Neural cell (in vitro differentiated cells): ENCODE measurements at regions not wholly inside any gene's neighbourhood (a gene's known extent, or its start where the extent isn't known, plus 50 kb on each side); places are given as distances from the start of the nearest gene placed in this dataset.

Experiments
- H2AFZ ChIP-seq: fragments of 200-600, 300-800 bp; sonication (generic), shearing (Covaris generic); 2 replicates; pipeline ENCODE4 v1.6.0; 2014; ENCODE audit warnings: low read depth, mild to moderate bottlenecking, antibody characterized with exemption, low read length, moderate library complexity
- H3F3A ChIP-seq: fragments of 200-600 bp; shearing (Covaris generic); 2 replicates; pipeline ENCODE4 v1.6.1; 2016; ENCODE audit warnings: mild to moderate bottlenecking, moderate library complexity, mixed read lengths, antibody characterized with exemption, low read length; ENCODE audit not compliant: insufficient read depth, poor library complexity, severe bottlenecking
- H3K27ac ChIP-seq: fragments of 200-600, 300-800 bp; sonication (generic), shearing (Covaris generic); 2 replicates; pipeline ENCODE4 v1.5.1; 2014; ENCODE audit warnings: mild to moderate bottlenecking, low read length, moderate library complexity
- H3K27me3 ChIP-seq: fragments of 300-800, 200-600 bp; sonication (generic), shearing (Covaris generic); 2 replicates; pipeline ENCODE4 v1.6.0; 2014; ENCODE audit warnings: mild to moderate bottlenecking, low read depth, low read length, moderate library complexity; ENCODE audit not compliant: insufficient read depth
- H3K36me3 ChIP-seq: fragments of 300-800, 200-600 bp; sonication (generic), shearing (Covaris generic); 2 replicates; pipeline ENCODE4 v1.5.1; 2014; ENCODE audit warnings: mild to moderate bottlenecking, antibody characterized with exemption, low read length, moderate library complexity; ENCODE audit not compliant: insufficient read depth
- H3K4me2 ChIP-seq: fragments of 300-800, 200-600 bp; sonication (generic), shearing (Covaris generic); 2 replicates; pipeline ENCODE4 v1.6.0; 2014; ENCODE audit warnings: mild to moderate bottlenecking, low read length
- H3K4me3 ChIP-seq: fragments of 300-800, 200-600 bp; sonication (generic), shearing (Covaris generic); 2 replicates; pipeline ENCODE4 v1.5.1; 2014; ENCODE audit warnings: mild to moderate bottlenecking, low read length, moderate library complexity
- H3K79me2 ChIP-seq: fragments of 200-600 bp; shearing (Covaris generic); replicated peaks from 2 replicates; pipeline ENCODE4 v1.6.0; 2014; ENCODE audit warnings: mild to moderate bottlenecking, low read length, moderate library complexity; ENCODE audit not compliant: insufficient read depth
- H3K9ac ChIP-seq: fragments of 300-800, 200-600 bp; sonication (generic), shearing (Covaris generic); 2 replicates; pipeline ENCODE4 v1.6.1; 2016; ENCODE audit warnings: mild to moderate bottlenecking, low read length, mixed read lengths
- H3K9me2 ChIP-seq: fragments of 200-600 bp; shearing (Covaris generic); 2 replicates; pipeline ENCODE4 v1.6.1; 2016; ENCODE audit warnings: mild to moderate bottlenecking, low read length, mixed read lengths; ENCODE audit not compliant: insufficient read depth
- H3K9me3 ChIP-seq: fragments of 200-600, 300-800 bp; sonication (generic), shearing (Covaris generic); 2 replicates; pipeline ENCODE4 v1.6.1; 2016; ENCODE audit warnings: mild to moderate bottlenecking, mixed run types, low read length, moderate library complexity, mixed read lengths
- H4K20me1 ChIP-seq: fragments of 200-600 bp; shearing (Covaris generic); 2 replicates; pipeline ENCODE4 v1.6.1; 2016; ENCODE audit warnings: mild to moderate bottlenecking, mixed run types; ENCODE audit not compliant: insufficient read depth
- EP300 ChIP-seq: fragments of 450-650 bp; conservative IDR thresholded peaks from 2 replicates; pipeline ENCODE4 v1.6.1; 2014; ENCODE audit warnings: antibody characterized with exemption, mild to moderate bottlenecking, moderate library complexity; ENCODE audit not compliant: poor library complexity, severe bottlenecking
- EZH2 ChIP-seq: fragments of 200-600, 300-800 bp; shearing (Covaris generic), sonication (generic); IDR thresholded peaks from 2 replicates; pipeline ENCODE4 v1.6.1; 2014; ENCODE audit warnings: antibody characterized with exemption, low read length, borderline replicate concordance, mild to moderate bottlenecking; ENCODE audit not compliant: insufficient read depth, poor library complexity, severe bottlenecking
- MXI1 ChIP-seq: fragments of 450-650 bp; conservative IDR thresholded peaks from 2 replicates; pipeline ENCODE4 v1.6.1; 2014; ENCODE audit warnings: antibody characterized with exemption, mild to moderate bottlenecking; ENCODE audit not compliant: poor library complexity, severe bottlenecking
- POLR2AphosphoS5 ChIP-seq: IDR thresholded peaks from 2 replicates; pipeline ENCODE4 v1.6.1; 2012
- RAD21 ChIP-seq: fragments of 450-650 bp; conservative IDR thresholded peaks from 2 replicates; pipeline ENCODE4 v1.6.1; 2014; ENCODE audit warnings: antibody characterized with exemption, mild to moderate bottlenecking, moderate library complexity
- SMC3 ChIP-seq: fragments of 450-650 bp; conservative IDR thresholded peaks from 2 replicates; pipeline ENCODE4 v1.6.1; 2014; ENCODE audit warnings: antibody characterized with exemption, mild to moderate bottlenecking, moderate library complexity; ENCODE audit not compliant: poor library complexity
- TAF1 ChIP-seq: IDR thresholded peaks from 2 replicates; pipeline ENCODE4 v1.6.1; 2012; ENCODE audit warnings: low read depth
- TF ChIP-seq, protein P1 (sequence below): fragments of 450-650 bp; IDR thresholded peaks from 2 replicates; pipeline ENCODE4 v1.5.1; 2014; ENCODE audit warnings: antibody characterized with exemption, mild to moderate bottlenecking, moderate library complexity; ENCODE audit not compliant: poor library complexity, severe bottlenecking
- TF ChIP-seq, protein P2 (sequence below): IDR thresholded peaks from 2 replicates; pipeline ENCODE4 v1.6.1; 2012; ENCODE audit warnings: borderline replicate concordance

DNA sequence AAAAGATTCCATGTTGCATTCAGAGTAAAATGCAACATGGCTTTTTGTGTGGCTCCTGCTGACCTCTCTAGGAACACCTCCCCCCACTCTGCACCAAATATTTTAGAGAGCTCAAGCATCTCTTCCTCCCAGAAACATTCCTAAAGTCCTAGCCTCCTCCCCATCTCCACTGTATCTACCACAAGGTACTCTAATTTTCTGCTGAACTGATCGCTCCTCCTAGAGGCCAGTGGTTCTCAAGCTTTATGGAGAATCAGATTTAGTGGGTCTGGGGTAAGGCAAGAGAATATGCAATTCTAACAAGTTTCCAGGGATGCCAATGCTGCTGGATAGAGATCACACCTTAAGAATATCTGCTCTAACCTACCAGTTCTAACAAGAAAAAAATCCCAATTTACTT, 89.5 kb upstream of the HNRNPA3 start:
- Histone ChIP-seq H3K9me3 (no peaks in the 10 kb centered on the region), H4K20me1 (no peaks in the 10 kb centered on the region), H3K27me3 (no peaks in the 10 kb centered on the region), H2AFZ (no peak overlapping the region), H3K36me3 (no peaks in the 10 kb centered on the region), H3K9me2 (no peaks in the 10 kb centered on the region), H3K4me3 (no peak overlapping the region), H3K4me2 (no peak overlapping the region), H3F3A (no peaks in the 10 kb centered on the region), H3K27ac (no peak overlapping the region), H3K79me2 (no peaks in the 10 kb centered on the region), H3K9ac (no peak overlapping the region)
- no peak for TF ChIP-seq TAF1
- TF ChIP-seq EZH2, result no peak
- TF ChIP-seq POLR2AphosphoS5, result no peak
- TF ChIP-seq RAD21, result no peak
- no peak for TF ChIP-seq MXI1
- no peak for TF ChIP-seq EP300
- TF ChIP-seq, protein P1, sequence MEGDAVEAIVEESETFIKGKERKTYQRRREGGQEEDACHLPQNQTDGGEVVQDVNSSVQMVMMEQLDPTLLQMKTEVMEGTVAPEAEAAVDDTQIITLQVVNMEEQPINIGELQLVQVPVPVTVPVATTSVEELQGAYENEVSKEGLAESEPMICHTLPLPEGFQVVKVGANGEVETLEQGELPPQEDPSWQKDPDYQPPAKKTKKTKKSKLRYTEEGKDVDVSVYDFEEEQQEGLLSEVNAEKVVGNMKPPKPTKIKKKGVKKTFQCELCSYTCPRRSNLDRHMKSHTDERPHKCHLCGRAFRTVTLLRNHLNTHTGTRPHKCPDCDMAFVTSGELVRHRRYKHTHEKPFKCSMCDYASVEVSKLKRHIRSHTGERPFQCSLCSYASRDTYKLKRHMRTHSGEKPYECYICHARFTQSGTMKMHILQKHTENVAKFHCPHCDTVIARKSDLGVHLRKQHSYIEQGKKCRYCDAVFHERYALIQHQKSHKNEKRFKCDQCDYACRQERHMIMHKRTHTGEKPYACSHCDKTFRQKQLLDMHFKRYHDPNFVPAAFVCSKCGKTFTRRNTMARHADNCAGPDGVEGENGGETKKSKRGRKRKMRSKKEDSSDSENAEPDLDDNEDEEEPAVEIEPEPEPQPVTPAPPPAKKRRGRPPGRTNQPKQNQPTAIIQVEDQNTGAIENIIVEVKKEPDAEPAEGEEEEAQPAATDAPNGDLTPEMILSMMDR, result no peak
- TF ChIP-seq, protein P2, sequence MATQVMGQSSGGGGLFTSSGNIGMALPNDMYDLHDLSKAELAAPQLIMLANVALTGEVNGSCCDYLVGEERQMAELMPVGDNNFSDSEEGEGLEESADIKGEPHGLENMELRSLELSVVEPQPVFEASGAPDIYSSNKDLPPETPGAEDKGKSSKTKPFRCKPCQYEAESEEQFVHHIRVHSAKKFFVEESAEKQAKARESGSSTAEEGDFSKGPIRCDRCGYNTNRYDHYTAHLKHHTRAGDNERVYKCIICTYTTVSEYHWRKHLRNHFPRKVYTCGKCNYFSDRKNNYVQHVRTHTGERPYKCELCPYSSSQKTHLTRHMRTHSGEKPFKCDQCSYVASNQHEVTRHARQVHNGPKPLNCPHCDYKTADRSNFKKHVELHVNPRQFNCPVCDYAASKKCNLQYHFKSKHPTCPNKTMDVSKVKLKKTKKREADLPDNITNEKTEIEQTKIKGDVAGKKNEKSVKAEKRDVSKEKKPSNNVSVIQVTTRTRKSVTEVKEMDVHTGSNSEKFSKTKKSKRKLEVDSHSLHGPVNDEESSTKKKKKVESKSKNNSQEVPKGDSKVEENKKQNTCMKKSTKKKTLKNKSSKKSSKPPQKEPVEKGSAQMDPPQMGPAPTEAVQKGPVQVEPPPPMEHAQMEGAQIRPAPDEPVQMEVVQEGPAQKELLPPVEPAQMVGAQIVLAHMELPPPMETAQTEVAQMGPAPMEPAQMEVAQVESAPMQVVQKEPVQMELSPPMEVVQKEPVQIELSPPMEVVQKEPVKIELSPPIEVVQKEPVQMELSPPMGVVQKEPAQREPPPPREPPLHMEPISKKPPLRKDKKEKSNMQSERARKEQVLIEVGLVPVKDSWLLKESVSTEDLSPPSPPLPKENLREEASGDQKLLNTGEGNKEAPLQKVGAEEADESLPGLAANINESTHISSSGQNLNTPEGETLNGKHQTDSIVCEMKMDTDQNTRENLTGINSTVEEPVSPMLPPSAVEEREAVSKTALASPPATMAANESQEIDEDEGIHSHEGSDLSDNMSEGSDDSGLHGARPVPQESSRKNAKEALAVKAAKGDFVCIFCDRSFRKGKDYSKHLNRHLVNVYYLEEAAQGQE, result no peak
- no peak for TF ChIP-seq SMC3

DNA sequence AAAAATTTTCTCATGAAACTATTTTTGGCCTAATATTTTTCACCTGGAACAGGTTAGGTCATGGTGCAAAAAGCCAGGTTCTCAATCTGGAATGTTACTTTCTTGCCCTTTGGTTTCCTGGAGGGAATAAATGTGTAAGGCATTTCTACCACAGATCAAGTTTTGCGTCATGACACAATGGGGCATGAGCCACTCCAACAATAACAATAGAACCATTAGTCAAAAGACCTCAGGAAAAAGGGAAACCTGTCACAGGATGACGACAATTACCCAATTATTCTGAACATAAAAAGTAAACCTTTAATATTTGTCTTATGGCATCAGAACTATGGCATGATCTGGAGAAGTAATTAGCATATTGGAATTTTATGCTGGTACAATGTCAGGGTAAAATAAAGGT, 88.2 kb upstream of the HNRNPA3 start:
- no peak overlapping the region for H3K27ac ChIP-seq
- H2AFZ ChIP-seq, result no peak overlapping the region
- no peak overlapping the region for H3K4me2 ChIP-seq
- no peak overlapping the region for H3K4me3 ChIP-seq
- no peak overlapping the region for H3K9ac ChIP-seq
- no peaks in the 10 kb centered on the region for H3F3A ChIP-seq
- no peaks in the 10 kb centered on the region for H3K9me2 ChIP-seq
- no peaks in the 10 kb centered on the region for H3K9me3 ChIP-seq
- H3K36me3 ChIP-seq, result no peaks in the 10 kb centered on the region
- no peaks in the 10 kb centered on the region for H3K79me2 ChIP-seq
- no peaks in the 10 kb centered on the region for H3K27me3 ChIP-seq
- TF ChIP-seq, protein P1, result no peak
- TF ChIP-seq SMC3, result no peak
- TF ChIP-seq EP300, result no peak
- TF ChIP-seq POLR2AphosphoS5, result no peak
- TF ChIP-seq, protein P2, result no peak
- TF ChIP-seq TAF1, result no peak
- no peak for TF ChIP-seq RAD21
- TF ChIP-seq MXI1, result no peak
- TF ChIP-seq EZH2, result no peak
- H4K20me1 ChIP-seq, result no peaks in the 10 kb centered on the region
